ENCODE measurements at regions not wholly inside any gene's neighbourhood (a gene's known extent, or its start where the extent isn't known, plus 50 kb on each side); places are given as distances from the start of the nearest gene placed in this dataset.

- TF ChIP-seq, protein P1, sequence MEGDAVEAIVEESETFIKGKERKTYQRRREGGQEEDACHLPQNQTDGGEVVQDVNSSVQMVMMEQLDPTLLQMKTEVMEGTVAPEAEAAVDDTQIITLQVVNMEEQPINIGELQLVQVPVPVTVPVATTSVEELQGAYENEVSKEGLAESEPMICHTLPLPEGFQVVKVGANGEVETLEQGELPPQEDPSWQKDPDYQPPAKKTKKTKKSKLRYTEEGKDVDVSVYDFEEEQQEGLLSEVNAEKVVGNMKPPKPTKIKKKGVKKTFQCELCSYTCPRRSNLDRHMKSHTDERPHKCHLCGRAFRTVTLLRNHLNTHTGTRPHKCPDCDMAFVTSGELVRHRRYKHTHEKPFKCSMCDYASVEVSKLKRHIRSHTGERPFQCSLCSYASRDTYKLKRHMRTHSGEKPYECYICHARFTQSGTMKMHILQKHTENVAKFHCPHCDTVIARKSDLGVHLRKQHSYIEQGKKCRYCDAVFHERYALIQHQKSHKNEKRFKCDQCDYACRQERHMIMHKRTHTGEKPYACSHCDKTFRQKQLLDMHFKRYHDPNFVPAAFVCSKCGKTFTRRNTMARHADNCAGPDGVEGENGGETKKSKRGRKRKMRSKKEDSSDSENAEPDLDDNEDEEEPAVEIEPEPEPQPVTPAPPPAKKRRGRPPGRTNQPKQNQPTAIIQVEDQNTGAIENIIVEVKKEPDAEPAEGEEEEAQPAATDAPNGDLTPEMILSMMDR (IDR thresholded peaks at IDR 0.05) = no peak
- TF ChIP-seq POLR2A (IDR thresholded peaks at IDR 0.05) = no peak
These were observed 75.3 kb downstream of the SDC1 start for GRCh38 chr2:20149703-20150030.
